Smooth muscle cell (in vitro differentiated cells): ENCODE measurements at regions not wholly inside any gene's neighbourhood (a gene's known extent, or its start where the extent isn't known, plus 50 kb on each side); places are given as distances from the start of the nearest gene placed in this dataset.

ENCODE experiments used
- DNase-seq: peaks from one replicate; lab custom pipeline; 2025; ENCODE audit not compliant: unreplicated experiment; lab: John Stamatoyannopoulos, UW
- H2AFZ ChIP-seq: fragments of 200-600 bp; sonication (generic); 2 replicates; pipeline ENCODE4 v1.6.0; 2016; ENCODE audit warnings: antibody characterized with exemption, low read depth, mild to moderate bottlenecking
- H3F3A ChIP-seq: fragments of 200-600 bp; sonication (generic); 2 replicates; pipeline ENCODE4 v1.6.0; 2017; ENCODE audit warnings: antibody characterized with exemption, low read depth
- H3K27ac ChIP-seq: fragments of 200-600 bp; sonication (generic); 2 replicates; pipeline ENCODE4 v1.5.1; 2016; ENCODE audit warnings: low read depth, mild to moderate bottlenecking
- H3K27me3 ChIP-seq: fragments of 200-600 bp; sonication (generic); 2 replicates; pipeline ENCODE4 v1.6.1; 2016; ENCODE audit warnings: low read depth, mild to moderate bottlenecking
- H3K36me3 ChIP-seq: fragments of 200-600 bp; sonication (generic); 2 replicates; pipeline ENCODE4 v1.5.1; 2016; ENCODE audit warnings: low read depth
- H3K4me1 ChIP-seq: fragments of 200-600 bp; sonication (generic); 2 replicates; pipeline ENCODE4 v1.5.1; 2016; ENCODE audit warnings: low read depth
- H3K4me2 ChIP-seq: fragments of 200-600 bp; sonication (generic); 2 replicates; pipeline ENCODE4 v1.6.0; 2016; ENCODE audit warnings: mild to moderate bottlenecking
- H3K4me3 ChIP-seq: fragments of 200-600 bp; sonication (generic); 2 replicates; pipeline ENCODE4 v1.5.1; 2016; ENCODE audit warnings: mild to moderate bottlenecking
- H3K79me2 ChIP-seq: fragments of 200-600 bp; sonication (generic); 2 replicates; pipeline ENCODE4 v1.6.0; 2016; ENCODE audit warnings: low read depth, mild to moderate bottlenecking
- H3K9ac ChIP-seq: fragments of 200-600 bp; sonication (generic); 2 replicates; pipeline ENCODE4 v1.6.0; 2016; ENCODE audit warnings: low read depth
- H3K9me3 ChIP-seq: fragments of 200-600 bp; sonication (generic); replicated peaks from 2 replicates; pipeline ENCODE4 v1.5.1; 2016; ENCODE audit warnings: low read depth
- H4K20me1 ChIP-seq: fragments of 200-600 bp; sonication (generic); 2 replicates; pipeline ENCODE4 v1.6.0; 2016; ENCODE audit warnings: low read depth
- WGBS: methylation state at CpG from one replicate; pipeline ENCODE4 v1.1.7; 2016; ENCODE audit warnings: low lambda C conversion rate; 5-methylcytosine and 5-hydroxymethylcytosine counted together
- TF ChIP-seq, protein P1 (sequence below): fragments of 200-600 bp; sonication (generic); IDR thresholded peaks from 2 replicates; pipeline ENCODE4 v1.5.1; 2017; ENCODE audit warnings: borderline replicate concordance, mild to moderate bottlenecking, antibody characterized with exemption; ENCODE audit not compliant: insufficient read depth, poor library complexity, severe bottlenecking

DNA sequence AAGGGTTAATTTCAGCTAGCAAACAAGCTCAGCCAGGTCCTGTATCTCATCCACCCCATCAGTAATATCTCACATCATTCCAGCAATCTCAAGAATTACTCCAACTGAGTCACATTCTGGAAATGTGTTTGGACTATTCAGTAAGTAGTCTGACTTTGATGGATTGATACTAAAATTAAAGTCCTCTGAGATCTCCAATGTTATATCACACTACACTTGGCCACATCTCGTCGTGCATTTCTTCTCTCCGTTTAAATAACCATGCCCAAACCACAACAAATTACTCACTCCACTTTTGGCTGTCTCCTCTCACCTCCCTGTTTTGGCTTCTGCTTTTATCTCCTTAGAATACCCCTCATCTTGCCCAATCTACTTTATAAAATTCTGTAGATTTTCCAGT lies 292.2 kb downstream of the PYDC2 start:
- Histone ChIP-seq H3K4me3 (no peak overlapping the region), H3K27ac (no peak overlapping the region), H3F3A (no peaks in the 10 kb centered on the region), H3K79me2 (no peaks in the 10 kb centered on the region), H3K4me2 (no peak overlapping the region), H3K9me3 (no peaks in the 10 kb centered on the region), H3K36me3 (no peaks in the 10 kb centered on the region), H3K4me1 (no peaks in the 10 kb centered on the region), H4K20me1 (no peaks in the 10 kb centered on the region), H3K27me3 (no peaks in the 10 kb centered on the region), H2AFZ (no peak overlapping the region), H3K9ac (no peak overlapping the region)
- TF ChIP-seq, protein P1, sequence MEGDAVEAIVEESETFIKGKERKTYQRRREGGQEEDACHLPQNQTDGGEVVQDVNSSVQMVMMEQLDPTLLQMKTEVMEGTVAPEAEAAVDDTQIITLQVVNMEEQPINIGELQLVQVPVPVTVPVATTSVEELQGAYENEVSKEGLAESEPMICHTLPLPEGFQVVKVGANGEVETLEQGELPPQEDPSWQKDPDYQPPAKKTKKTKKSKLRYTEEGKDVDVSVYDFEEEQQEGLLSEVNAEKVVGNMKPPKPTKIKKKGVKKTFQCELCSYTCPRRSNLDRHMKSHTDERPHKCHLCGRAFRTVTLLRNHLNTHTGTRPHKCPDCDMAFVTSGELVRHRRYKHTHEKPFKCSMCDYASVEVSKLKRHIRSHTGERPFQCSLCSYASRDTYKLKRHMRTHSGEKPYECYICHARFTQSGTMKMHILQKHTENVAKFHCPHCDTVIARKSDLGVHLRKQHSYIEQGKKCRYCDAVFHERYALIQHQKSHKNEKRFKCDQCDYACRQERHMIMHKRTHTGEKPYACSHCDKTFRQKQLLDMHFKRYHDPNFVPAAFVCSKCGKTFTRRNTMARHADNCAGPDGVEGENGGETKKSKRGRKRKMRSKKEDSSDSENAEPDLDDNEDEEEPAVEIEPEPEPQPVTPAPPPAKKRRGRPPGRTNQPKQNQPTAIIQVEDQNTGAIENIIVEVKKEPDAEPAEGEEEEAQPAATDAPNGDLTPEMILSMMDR, result no peak
- 79% methylated on average over 3 of the region's 3 CpGs for WGBS
- no peak for DNase-seq

GRCh38 chr3:191761906-191762305 lies 300.9 kb downstream of the PYDC2 start:
- peak overlapping the region; percentile 27 for H3K9ac ChIP-seq
- H2AFZ ChIP-seq, result peak overlapping the region; percentile 54

GRCh38 chr3:191762323-191762960 lies 301.5 kb downstream of the PYDC2 start:
- no peaks in the 10 kb centered on the region for H3K9me3 ChIP-seq
- WGBS, result 41% methylated on average over 5 of the region's 5 CpGs
- H3K4me1 ChIP-seq, result peaks cover 17% of the 10 kb centered on the region
- peak overlapping the region; percentile 2 for H3K4me3 ChIP-seq
- TF ChIP-seq, protein P1, result no peak
- peak overlapping the region; percentile 79 for H3K4me2 ChIP-seq
- H2AFZ ChIP-seq, result peak overlapping the region; percentile 70
- H3K27ac ChIP-seq, result peak overlapping the region; percentile 81
- H3K79me2 ChIP-seq, result no peaks in the 10 kb centered on the region
- no peak for DNase-seq
- H3K27me3 ChIP-seq, result no peaks in the 10 kb centered on the region
- no peaks in the 10 kb centered on the region for H3K36me3 ChIP-seq
- peak overlapping the region; percentile 3 for H3K9ac ChIP-seq
- H4K20me1 ChIP-seq, result no peaks in the 10 kb centered on the region
- no peaks in the 10 kb centered on the region for H3F3A ChIP-seq

More at GRCh38 chr3:191761906-191762305, 300.9 kb downstream of the PYDC2 start:
- H3K9me3 ChIP-seq, result no peaks in the 10 kb centered on the region
- H3K4me3 ChIP-seq, result no peak overlapping the region
- H3K36me3 ChIP-seq, result no peaks in the 10 kb centered on the region
- WGBS, result 26% methylated on average over 2 of the region's 2 CpGs
- TF ChIP-seq, protein P1, result no peak
- no peaks in the 10 kb centered on the region for H3K79me2 ChIP-seq
- peak overlapping the region; percentile 79 for H3K4me2 ChIP-seq
- H3K27ac ChIP-seq, result peak overlapping the region; percentile 81
- DNase-seq, result no peak
- H3K4me1 ChIP-seq, result peaks cover 17% of the 10 kb centered on the region
- H4K20me1 ChIP-seq, result no peaks in the 10 kb centered on the region
- H3F3A ChIP-seq, result no peaks in the 10 kb centered on the region
- no peaks in the 10 kb centered on the region for H3K27me3 ChIP-seq

DNA sequence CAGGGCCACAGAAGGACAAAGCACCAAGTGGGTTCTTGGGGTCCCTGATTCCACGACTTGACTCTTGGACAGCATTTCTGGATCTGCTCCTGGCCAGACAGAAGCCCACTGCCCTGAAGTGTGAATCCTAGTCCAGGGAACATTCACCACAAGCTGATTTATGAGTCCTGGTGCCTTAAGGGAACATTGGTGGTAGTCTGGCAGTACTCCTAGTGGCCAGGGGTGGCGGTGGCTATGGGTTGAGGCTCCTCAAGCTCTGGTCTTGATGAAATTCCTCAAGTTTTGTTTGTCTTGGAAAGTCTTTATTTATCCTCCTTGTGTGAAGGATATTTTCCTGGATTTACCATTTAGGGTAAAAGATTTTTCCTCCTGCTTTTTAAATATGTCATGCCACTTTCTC lies 307.5 kb downstream of the PYDC2 start:
- H3K4me3 ChIP-seq, result no peak overlapping the region
- no peak overlapping the region for H2AFZ ChIP-seq
- H3K36me3 ChIP-seq, result no peaks in the 10 kb centered on the region
- H4K20me1 ChIP-seq, result no peaks in the 10 kb centered on the region
- no peaks in the 10 kb centered on the region for H3K4me1 ChIP-seq
- no peaks in the 10 kb centered on the region for H3K27me3 ChIP-seq
- H3K9me3 ChIP-seq, result no peaks in the 10 kb centered on the region
- DNase-seq, result no peak
- H3K79me2 ChIP-seq, result no peaks in the 10 kb centered on the region
- H3F3A ChIP-seq, result no peaks in the 10 kb centered on the region
- TF ChIP-seq, protein P1, result no peak
- no peak overlapping the region for H3K27ac ChIP-seq
- H3K9ac ChIP-seq, result no peak overlapping the region
- 89% methylated on average over 2 of the region's 2 CpGs for WGBS
- no peak overlapping the region for H3K4me2 ChIP-seq
